GM19035 (cell line): ENCODE measurements at regions not wholly inside any gene's neighbourhood (a gene's known extent, or its start where the extent isn't known, plus 50 kb on each side); places are given as distances from the start of the nearest gene placed in this dataset.
"Not testable (repeated sequence)": the region's sequence is repeated elsewhere in the genome, so short reads cannot be mapped to it uniquely, and the experiment has no call there.

Experiments
- ATAC-seq: cut with Tn5 transposase; IDR thresholded peaks from one replicate; pipeline ENCODE4 v1.9.1; 2021; ENCODE audit not compliant: unreplicated experiment

GRCh38 chr2:75328156-75328555 is 128.8 kb upstream of the TACR1 start:
- no peak for ATAC-seq

- no peak for ATAC-seq
These were observed 128.0 kb upstream of the TACR1 start for GRCh38 chr2:75327334-75327733.

- ATAC-seq = no peak
These were observed 127.3 kb upstream of the TACR1 start for GRCh38 chr2:75326645-75327044.

- ATAC-seq = no peak
These were observed 126.3 kb upstream of the TACR1 start for GRCh38 chr2:75325594-75325993.

- no peak for ATAC-seq
These were observed 125.6 kb upstream of the TACR1 start for GRCh38 chr2:75324861-75325284.

GRCh38 chr2:75324141-75324540 is 124.8 kb upstream of the TACR1 start:
- ATAC-seq = no peak

GRCh38 chr2:75321599-75321922 is 122.2 kb upstream of the TACR1 start:
- no peak for ATAC-seq

- ATAC-seq = no peak
These were observed 121.7 kb upstream of the TACR1 start for GRCh38 chr2:75320898-75321598.

- ATAC-seq = no peak
These were observed 120.6 kb upstream of the TACR1 start for GRCh38 chr2:75319951-75320350.

- ATAC-seq = no peak
These were observed 118.5 kb upstream of the TACR1 start for GRCh38 chr2:75317802-75318201.

- ATAC-seq = no peak
These were observed 118.0 kb upstream of the TACR1 start for GRCh38 chr2:75317316-75317715.

- no peak for ATAC-seq
These were observed 116.1 kb upstream of the TACR1 start for GRCh38 chr2:75315436-75315835.

- peak; percentile 100 for ATAC-seq
These were observed 112.7 kb upstream of the TACR1 start for GRCh38 chr2:75311993-75312392.

GRCh38 chr2:75311521-75311920 is 112.2 kb upstream of the TACR1 start:
- no peak for ATAC-seq

- ATAC-seq = no peak
These were observed 111.6 kb upstream of the TACR1 start for GRCh38 chr2:75310876-75311275.

GRCh38 chr2:75309596-75310463 is 110.5 kb upstream of the TACR1 start:
- no peak for ATAC-seq

- no peak for ATAC-seq
These were observed 103.9 kb upstream of the TACR1 start for GRCh38 chr2:75303227-75303626.

GRCh38 chr2:75294362-75294761 is 95.0 kb upstream of the TACR1 start:
- no peak for ATAC-seq

- no peak for ATAC-seq
These were observed 93.5 kb upstream of the TACR1 start for GRCh38 chr2:75292826-75293225.

- no peak for ATAC-seq
These were observed 91.4 kb upstream of the TACR1 start for GRCh38 chr2:75290600-75291150.

GRCh38 chr2:75289771-75290170 is 90.5 kb upstream of the TACR1 start:
- ATAC-seq = no peak

- ATAC-seq = not testable (repeated sequence)
These were observed 89.9 kb upstream of the TACR1 start for GRCh38 chr2:75289178-75289577.
